GM12878 (cell line): ENCODE measurements at regions not wholly inside any gene's neighbourhood (a gene's known extent, or its start where the extent isn't known, plus 50 kb on each side); places are given as distances from the start of the nearest gene placed in this dataset.

Source experiments
- ATAC-seq: fragments of 200-7000 bp; cut with Tn5 transposase; 3 replicates; pipeline ENCODE4 v1.9.1; 2020; ENCODE audit warnings: mild to moderate bottlenecking, moderate library complexity
- BruUV-seq: library from RNA; stranded (reverse); fragments of 400-500 nt; replicated peaks from 2 replicates; lab custom pipeline; 2021; lab: Mats Ljungman, UMichigan
- CTCF ChIA-PET: fragments of 300-600 bp; sonication (Branson Sonifier 250); formaldehyde crosslinking; extraction: SDS; loops from one replicate; lab custom pipeline; 2021; ENCODE audit warnings: inconsistent platforms; lab: Yijun Ruan, JAX
- POLR2A ChIA-PET: fragments of 350-600 bp; formaldehyde crosslinking; extraction: SDS; loops from one replicate; lab custom pipeline; 2021; ENCODE audit warnings: inconsistent platforms; lab: Charles Lee
- RAD21 ChIA-PET: fragments of 300-600 bp; sonication (Branson Sonifier 250); formaldehyde crosslinking; loops from one replicate; lab custom pipeline; 2023; ENCODE audit warnings: antibody characterized with exemption; ENCODE audit not compliant: unreplicated experiment; lab: Charles Lee
- SMC1A ChIA-PET: fragments of 300-600 bp; sonication (Branson Sonifier 250); formaldehyde crosslinking; loops from one replicate; lab custom pipeline; 2023; ENCODE audit not compliant: unreplicated experiment, uncharacterized antibody; lab: Charles Lee
- DNase-seq: peaks from one replicate; pipeline ENCODE4 v3.0.0-alpha.2; 2011; ENCODE audit warnings: low read depth, low spot score
- FAIRE-seq: peaks from 3 replicates; lab custom pipeline; 2011; peaks lifted over from hg19 to GRCh38; lab: Jason Lieb, UNC
- H2AFZ ChIP-seq: 2 replicates; pipeline ENCODE4 v1.6.0; 2011; ENCODE audit warnings: low read depth, low read length, control low read depth; ENCODE audit not compliant: control insufficient read depth
- H3K27ac ChIP-seq: 2 replicates; pipeline ENCODE4 v1.5.1; 2011; ENCODE audit warnings: control low read depth; ENCODE audit not compliant: control insufficient read depth, insufficient read depth
- H3K27me3 ChIP-seq, 2 experiments: replicated peaks in 1 of 2; 2 replicates each; pipeline versions ENCODE4 v1.6.0 to v1.6.1; 2011; ENCODE audit warnings: low read length in 1 of 2; ENCODE audit not compliant: control insufficient read depth in 2 of 2, insufficient read depth in 2 of 2
- H3K36me3 ChIP-seq, 2 experiments: 2 replicates each; pipeline ENCODE4 v1.5.1; 2011; ENCODE audit warnings: low read length in 1 of 2; ENCODE audit not compliant: control insufficient read depth in 2 of 2, insufficient read depth in 2 of 2
- H3K4me1 ChIP-seq: 2 replicates; pipeline ENCODE4 v1.6.1; 2011; ENCODE audit warnings: mild to moderate bottlenecking, low read length, moderate library complexity, mixed read lengths; ENCODE audit not compliant: control insufficient read depth, insufficient read depth
- H3K4me2 ChIP-seq: 2 replicates; pipeline ENCODE4 v1.6.0; 2011; ENCODE audit warnings: control low read depth; ENCODE audit not compliant: control insufficient read depth, insufficient read depth
- H3K4me3 ChIP-seq: fragments of 200-600 bp; sonication (generic); 2 replicates; pipeline ENCODE4 v1.5.1; 2016
- H3K79me2 ChIP-seq: 2 replicates; pipeline ENCODE4 v1.6.0; 2011; ENCODE audit warnings: low read length; ENCODE audit not compliant: control insufficient read depth, insufficient read depth
- H3K9ac ChIP-seq: 2 replicates; pipeline ENCODE4 v1.8.0; 2011; ENCODE audit warnings: low read length, control low read depth, mixed read lengths; ENCODE audit not compliant: control insufficient read depth, insufficient read depth
- H3K9me3 ChIP-seq: replicated peaks from 3 replicates; pipeline ENCODE4 v1.5.1; 2011; ENCODE audit warnings: mild to moderate bottlenecking, low read length; ENCODE audit not compliant: control insufficient read depth, insufficient read depth
- H4K20me1 ChIP-seq: 2 replicates; pipeline ENCODE4 v1.6.0; 2011; ENCODE audit not compliant: control insufficient read depth, insufficient read depth
- ASH2L ChIP-seq: fragments of 300-600, 200-600 bp; sonication (generic); IDR thresholded peaks from 2 replicates; pipeline ENCODE4 v1.6.1; 2017; ENCODE audit warnings: low read depth, mild to moderate bottlenecking, borderline replicate concordance
- E4F1 ChIP-seq: fragments of 450-650 bp; IDR thresholded peaks from 2 replicates; pipeline ENCODE4 v1.6.1; 2018; ENCODE audit warnings: borderline replicate concordance, mild to moderate bottlenecking; ENCODE audit not compliant: partially characterized antibody
- EP300 ChIP-seq, 2 experiments: fragments of 150-350 bp in 1 of 2; IDR thresholded peaks; 2 replicates each; pipeline ENCODE4 v1.6.1; 2011 to 2012; ENCODE audit warnings: low read depth in 2 of 2, low read length in 2 of 2, borderline replicate concordance in 1 of 2, improper control_type of control experiment in 1 of 2, inconsistent platforms in 1 of 2; ENCODE audit not compliant: control insufficient read depth in 1 of 2
- FOXM1 ChIP-seq: IDR thresholded peaks from 2 replicates; pipeline ENCODE4 v1.6.1; 2012; ENCODE audit warnings: low read depth, mild to moderate bottlenecking, inconsistent platforms, low read length, moderate library complexity
- IKZF1 ChIP-seq: fragments of 450-650 bp; conservative IDR thresholded peaks from 2 replicates; pipeline ENCODE4 v1.6.1; 2017; ENCODE audit warnings: antibody characterized with exemption, mild to moderate bottlenecking
- IKZF2 ChIP-seq, 2 experiments: fragments of 450-650 bp; IDR thresholded peaks; 2 replicates each; pipeline ENCODE4 v1.6.1; 2017; ENCODE audit warnings: mild to moderate bottlenecking in 2 of 2, moderate library complexity in 2 of 2
- JUNB ChIP-seq: IDR thresholded peaks from 2 replicates; pipeline ENCODE4 v1.6.1; 2016; ENCODE audit warnings: antibody characterized with exemption, mild to moderate bottlenecking
- MYB ChIP-seq: fragments of 150-350 bp; IDR thresholded peaks from 2 replicates; pipeline ENCODE4 v1.6.1; 2014; ENCODE audit warnings: mild to moderate bottlenecking, low read depth, low read length, borderline replicate concordance
- NFYB ChIP-seq: IDR thresholded peaks from 2 replicates; pipeline ENCODE4 v1.6.1; 2011; ENCODE audit warnings: low read depth, mild to moderate bottlenecking, low read length, improper control_type of control experiment, moderate library complexity; ENCODE audit not compliant: insufficient read depth
- PBX3 ChIP-seq: IDR thresholded peaks from 2 replicates; pipeline ENCODE4 v1.6.1; 2011; ENCODE audit warnings: mild to moderate bottlenecking, low read depth, low read length, moderate library complexity; ENCODE audit not compliant: insufficient replicate concordance
- RELA ChIP-seq: fragments of 450-650 bp; IDR thresholded peaks from 2 replicates; pipeline ENCODE4 v1.8.0; 2014; ENCODE audit warnings: borderline replicate concordance; ENCODE audit not compliant: partially characterized antibody
- RUNX3 ChIP-seq: IDR thresholded peaks from 2 replicates; pipeline ENCODE4 v1.6.1; 2012; ENCODE audit warnings: low read length, inconsistent platforms
- YBX1 ChIP-seq: fragments of 450-650 bp; IDR thresholded peaks from 2 replicates; pipeline ENCODE4 v1.6.1; 2016; ENCODE audit warnings: antibody characterized with exemption
- WGBS: methylation state at CpG from one replicate; pipeline ENCODE4 v1.1.6; 2016; ENCODE audit warnings: low lambda C conversion rate; ENCODE audit not compliant: insufficient replicate concordance, insufficient coverage; ENCODE audit errors: missing lambda C conversion rate; 5-methylcytosine and 5-hydroxymethylcytosine counted together
- in situ Hi-C: fragments of 300-500 bp; cut with MboI; formaldehyde crosslinking; loops from 9 replicates; pipeline ENCODE4 v1.14.3; 2018; ENCODE audit warnings: mixed read lengths
- intact Hi-C: fragments of 100-400 bp; cut with micrococcal nuclease; formaldehyde crosslinking; loops from one replicate; pipeline ENCODE4 v1.14.2; 2022; ENCODE audit not compliant: unreplicated experiment

DNA sequence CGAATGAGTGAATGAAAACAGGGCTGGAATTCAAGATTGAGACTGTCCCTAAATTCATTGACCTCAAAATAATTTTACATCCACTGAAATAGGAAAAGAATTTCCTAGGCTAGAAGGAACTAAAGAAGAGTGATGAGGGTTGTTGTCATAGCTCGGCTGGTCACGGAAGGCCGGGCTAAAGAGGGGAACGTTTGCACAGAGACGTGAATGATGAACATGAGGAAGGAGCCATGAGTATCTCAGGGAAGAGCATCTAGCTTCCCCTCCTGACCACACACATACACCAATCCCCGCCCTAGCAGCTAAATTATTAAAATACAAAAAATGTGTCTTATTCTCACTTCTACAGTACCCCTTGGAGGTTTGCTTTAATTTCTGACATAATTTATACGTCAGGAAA, 124.4 kb upstream of the ABCA1 start:
- WGBS, result 63% methylated on average over 8 of the region's 8 CpGs
- FAIRE-seq (no peak), DNase-seq (no peak), ATAC-seq (no peak)
- no TSS peak for BruUV-seq
- H3K9me3 ChIP-seq, result no peaks in the 10 kb centered on the region; the same call in 2 of the 3 replicates
- no peaks in the 10 kb centered on the region for H3K36me3 ChIP-seq
- ChIA-PET CTCF (interaction anchor here (0.5 kb wide), 1 partner anchor 70 kb away, joined by 3 read pairs; no protein-coding TSS in a partner anchor), SMC1A (interaction anchor here (1.4 to 1.7 kb wide), 2 partner anchors 9 to 44 kb away, joined by 3 to 5 read pairs; no protein-coding TSS in a partner anchor), POLR2A (no interaction called here), RAD21 (no interaction called here)
- H4K20me1 ChIP-seq, result no peaks in the 10 kb centered on the region
- no peak overlapping the region for H3K9ac ChIP-seq
- H3K4me3 ChIP-seq, result no peak overlapping the region
- no peaks in the 10 kb centered on the region; a peak in 1 of 4 replicates for H3K27me3 ChIP-seq
- H2AFZ ChIP-seq, result no peak overlapping the region
- TF ChIP-seq RUNX3, result no peak
- no peak for TF ChIP-seq MYB
- TF ChIP-seq YBX1, result no peak
- TF ChIP-seq FOXM1, result no peak
- no peak for TF ChIP-seq ASH2L
- TF ChIP-seq EP300 (IDR thresholded peaks at IDR 0.05; ENCODE audit: borderline replicate concordance in 1 of 2, control insufficient read depth in 1 of 2, low read depth in 2 of 2, low read length in 2 of 2), result no peak
- TF ChIP-seq IKZF1, result no peak
- no peak for TF ChIP-seq NFYB
- H3K27ac ChIP-seq, result no peak overlapping the region
- intact Hi-C loops (no loop called here), in situ Hi-C loops (no loop called here)
- H3K4me1 ChIP-seq, result no peaks in the 10 kb centered on the region
- no peaks in the 10 kb centered on the region for H3K79me2 ChIP-seq
- no peak overlapping the region for H3K4me2 ChIP-seq

DNA sequence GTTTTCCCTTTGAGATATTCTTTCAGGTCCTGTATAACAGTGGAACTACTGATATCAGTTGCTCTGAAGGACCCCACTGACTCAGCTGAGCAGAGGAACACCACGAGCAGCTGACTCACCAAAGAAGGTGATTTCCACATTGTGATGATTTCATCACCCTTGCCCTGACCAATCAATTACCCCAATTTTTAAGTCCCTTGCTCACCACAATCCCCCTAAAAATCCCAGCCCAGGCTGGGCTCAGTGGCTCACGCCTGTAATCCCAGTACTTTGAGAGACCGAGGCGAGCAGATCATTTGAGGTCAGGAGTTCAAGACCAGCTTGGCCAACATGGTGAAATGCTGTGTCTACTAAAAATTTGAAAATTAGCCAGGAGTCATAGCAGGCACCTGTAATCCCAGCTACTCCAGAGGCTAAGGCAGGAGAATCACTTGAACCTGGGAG, 125.3 kb upstream of the ABCA1 start:
- Histone ChIP-seq H3K4me2 (no peak overlapping the region), H3K27ac (no peak overlapping the region), H3K4me1 (no peaks in the 10 kb centered on the region), H3K9me3 (no peaks in the 10 kb centered on the region; the same call in 2 of the 3 replicates), H3K36me3 (no peaks in the 10 kb centered on the region), H3K4me3 (no peak overlapping the region), H4K20me1 (no peaks in the 10 kb centered on the region), H3K9ac (no peak overlapping the region), H3K79me2 (no peaks in the 10 kb centered on the region), H3K27me3 (no peaks in the 10 kb centered on the region; a peak in 1 of 4 replicates), H2AFZ (no peak overlapping the region)
- intact Hi-C loops (no loop called here), in situ Hi-C loops (no loop called here)
- WGBS, result 0% methylated on average over 4 of the region's 4 CpGs
- peak; percentile 87 for ATAC-seq
- POLR2A ChIA-PET, result interaction anchor here (0.7 kb wide), 1 partner anchor 50 kb away, joined by 3 read pairs; no protein-coding TSS in a partner anchor
- RAD21 ChIA-PET, result no interaction called here
- DNase-seq, result peak; percentile 15
- BruUV-seq, result no TSS peak
- FAIRE-seq, result no peak
- SMC1A ChIA-PET, result interaction anchor here (1.7 kb wide), 1 partner anchor 10 kb away, joined by 5 read pairs; no protein-coding TSS in a partner anchor
- CTCF ChIA-PET, result no interaction called here
- TF ChIP-seq IKZF1 (no peak), E4F1 (no peak), RELA (peak; percentile 11), JUNB (peak; percentile 30; the same call in 1 of the 2 replicates), RUNX3 (peak; percentile 24), IKZF2 (IDR thresholded peaks at IDR 0.05) (0 out of 4 replicates have a peak, but pooled peaks of 1 of the 2 experiments have one; percentile 18), PBX3 (no peak), NFYB (no peak)
